Vagina (tissue), 2 donors: ENCODE measurements at regions not wholly inside any gene's neighbourhood (a gene's known extent, or its start where the extent isn't known, plus 50 kb on each side); places are given as distances from the start of the nearest gene placed in this dataset.

Source experiments
- CTCF ChIP-seq, 3 experiments: fragments of 450-650 bp in 2 of 3; fragments of 200-600 bp in 1 of 3; sonication (generic) in 1 of 3; IDR thresholded peaks; one replicate each; pipeline ENCODE4 v1.5.1; 2017 to 2019; ENCODE audit warnings: antibody characterized with exemption in 3 of 3, mild to moderate bottlenecking in 2 of 3, moderate library complexity in 2 of 3
- POLR2A ChIP-seq, 2 donors: fragments of 450-650 bp; IDR thresholded peaks; one replicate each; pipeline ENCODE4 v1.6.1; 2017; ENCODE audit warnings: antibody characterized with exemption in 2 of 2, mild to moderate bottlenecking in 2 of 2, moderate library complexity in 2 of 2

DNA sequence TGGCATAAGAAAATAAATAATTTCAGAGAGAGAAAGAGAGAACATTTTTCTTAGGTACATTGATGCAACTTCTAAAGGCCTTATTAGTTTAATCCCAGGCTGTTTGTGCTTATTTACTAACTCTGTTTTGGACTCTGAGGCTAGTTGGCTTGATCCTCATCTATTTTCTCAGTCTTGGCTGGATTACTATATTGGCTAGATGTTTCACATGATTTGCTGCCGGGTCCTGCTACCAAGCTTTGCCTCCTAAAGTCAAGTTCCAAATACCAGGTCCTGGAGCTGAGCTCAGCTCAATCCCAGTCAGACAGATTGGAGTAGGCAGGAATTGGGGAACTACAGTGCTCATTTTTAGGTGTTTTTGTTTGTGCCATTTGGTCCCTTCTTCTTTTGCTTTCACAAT lies 340.8 kb downstream of the BCAT1 start:
- TF ChIP-seq CTCF (IDR thresholded peaks at IDR 0.05) (no peak), POLR2A (IDR thresholded peaks at IDR 0.05) (no peak)
